Pancreas (tissue), 10 donors: ENCODE measurements at regions not wholly inside any gene's neighbourhood (a gene's known extent, or its start where the extent isn't known, plus 50 kb on each side); places are given as distances from the start of the nearest gene placed in this dataset.

ENCODE experiments used
- ATAC-seq, 4 donors: fragments of 200-7000 bp; cut with Tn5 transposase; one replicate each; pipeline versions ENCODE4 v1.8.0 to v1.9.1; 2020; ENCODE audit warnings: mild to moderate bottlenecking in 4 of 4, moderate library complexity in 4 of 4
- DNase-seq, 6 donors: peaks; one replicate each; pipeline ENCODE4 v3.0.0-alpha.2; 2020
- FAIRE-seq: peaks from 2 replicates; lab custom pipeline; 2012; peaks lifted over from hg19 to GRCh38; lab: Jason Lieb, UNC
- H3K27ac ChIP-seq, 4 donors: fragments of 200-600 bp; sonication (generic); 1 replicate in 3 of 4; 2 replicates in 1 of 4; pipeline versions ENCODE4 v1.5.0 to v1.8.0; 2020
- H3K27me3 ChIP-seq, 4 donors: fragments of 200-600 bp; one replicate each; pipeline ENCODE4 v1.8.0; 2021
- H3K36me3 ChIP-seq, 3 donors: fragments of 200-600 bp; sonication (generic) in 1 of 3; one replicate each; pipeline versions ENCODE4 v1.5.0 to v1.8.0; 2020 to 2021
- H3K4me1 ChIP-seq, 3 donors: fragments of 200-600 bp; one replicate each; pipeline ENCODE4 v1.8.0; 2021
- H3K4me3 ChIP-seq, 4 donors: fragments of 200-600 bp; sonication (generic) in 2 of 4; one replicate each; pipeline versions ENCODE4 v1.5.0 to v1.8.0; 2020 to 2021
- H3K9me3 ChIP-seq, 4 donors: fragments of 200-600 bp; one replicate each; pipeline ENCODE4 v1.8.0; 2021
- CTCF ChIP-seq, 4 donors: fragments of 200-600 bp; sonication (generic) in 3 of 4; IDR thresholded peaks; one replicate each; pipeline versions ENCODE4 v1.5.0 to v1.8.0; 2021; ENCODE audit warnings: antibody characterized with exemption in 4 of 4
- WGBS, 2 donors: extraction: QIAGEN DNeasy Blood & Tissue Kit; methylation state at CpG; one replicate each; pipeline ENCODE4 v1.1.7; 2013; 5-methylcytosine and 5-hydroxymethylcytosine counted together
- intact Hi-C, 3 donors: fragments of 100-400 bp; cut with DNase I; formaldehyde crosslinking; loops; one replicate each; pipeline versions ENCODE4 v1.11.1 to v1.14.2; 2022
- donor health status: healthy with polysubstance abuse.
- donor health status: DM: no; HTN: no; CAD: no; lungs with moderate emphysema.
- donor health status: DM: no; HTN: no; CAD: no.
- donor health status: control.
- donor health status: control.
- donor health status: Bipolar disorder and iron deficiency.
- donor health status: DM: yes; HTN: yes; CAD: no.
- donor health status: DM: no; HTN: no; CAD: no.
- donor health status: DM: no; HTN: no; CAD: no.
- donor health status: DM: yes; HTN: yes; CAD: no.

GRCh38 chr4:178081176-178081575 lies 638.9 kb upstream of the AGA start:
- Histone ChIP-seq H3K27ac (no peak overlapping the region), H3K4me1 (no peaks in the 10 kb centered on the region), H3K4me3 (no peak overlapping the region), H3K27me3 (no peaks in the 10 kb centered on the region), H3K36me3 (no peaks in the 10 kb centered on the region), H3K9me3 (no peaks in the 10 kb centered on the region)
- intact Hi-C loops, result no loop called here
- DNase-seq, result no peak
- TF ChIP-seq CTCF (IDR thresholded peaks at IDR 0.05), result no peak
- 50 to 72% methylated on average over 2 of the region's 2 CpGs for WGBS, 2 donors
- no peak for FAIRE-seq
- ATAC-seq, result no peak

- no peaks in the 10 kb centered on the region for H3K4me1 ChIP-seq
- H3K9me3 ChIP-seq, result no peaks in the 10 kb centered on the region
- H3K27me3 ChIP-seq, result no peaks in the 10 kb centered on the region
- TF ChIP-seq CTCF (IDR thresholded peaks at IDR 0.05), result no peak
- no peak overlapping the region for H3K27ac ChIP-seq
- 77 to 79% methylated on average over 3 of the region's 3 CpGs for WGBS, 2 donors
- no peaks in the 10 kb centered on the region for H3K36me3 ChIP-seq
- ATAC-seq, result no peak
- FAIRE-seq, result no peak
- DNase-seq, result no peak
- intact Hi-C loops, result no loop called here
- H3K4me3 ChIP-seq, result no peak overlapping the region
These were observed 639.7 kb upstream of the AGA start for GRCh38 chr4:178081896-178082295.

GRCh38 chr4:178082906-178083305 lies 640.7 kb upstream of the AGA start:
- H3K36me3 ChIP-seq, result no peaks in the 10 kb centered on the region
- FAIRE-seq, result no peak
- no peak for TF ChIP-seq CTCF (IDR thresholded peaks at IDR 0.05)
- no peak overlapping the region for H3K27ac ChIP-seq
- H3K4me1 ChIP-seq, result no peaks in the 10 kb centered on the region
- no peak overlapping the region for H3K4me3 ChIP-seq
- 80 to 96% methylated on average over 1 of the region's 1 CpG for WGBS, 2 donors
- intact Hi-C loops, result no loop called here
- ATAC-seq, result no peak
- H3K27me3 ChIP-seq, result no peaks in the 10 kb centered on the region
- no peak for DNase-seq
- no peaks in the 10 kb centered on the region for H3K9me3 ChIP-seq

- WGBS, 2 donors, result 83 to 97% methylated on average over 5 of the region's 5 CpGs
- intact Hi-C loops, result no loop called here
- FAIRE-seq (no peak), ATAC-seq (no peak), DNase-seq (no peak)
- Histone ChIP-seq H3K4me3 (no peak overlapping the region), H3K9me3 (no peaks in the 10 kb centered on the region), H3K27me3 (no peaks in the 10 kb centered on the region), H3K27ac (no peak overlapping the region), H3K36me3 (no peaks in the 10 kb centered on the region), H3K4me1 (no peaks in the 10 kb centered on the region)
- no peak for TF ChIP-seq CTCF (IDR thresholded peaks at IDR 0.05)
These were observed 641.7 kb upstream of the AGA start for GRCh38 chr4:178083968-178084367.

GRCh38 chr4:178086320-178086719 lies 644.1 kb upstream of the AGA start:
- H3K27ac ChIP-seq, result no peak overlapping the region
- ATAC-seq, result peak in 1 of 4 donors; percentile 47
- H3K9me3 ChIP-seq, result no peaks in the 10 kb centered on the region
- 4 to 13% methylated on average over 2 of the region's 2 CpGs for WGBS, 2 donors
- H3K4me3 ChIP-seq, result no peak overlapping the region
- intact Hi-C loops, result no loop called here
- H3K4me1 ChIP-seq, result no peaks in the 10 kb centered on the region
- no peak for DNase-seq
- H3K27me3 ChIP-seq, result no peaks in the 10 kb centered on the region
- TF ChIP-seq CTCF (IDR thresholded peaks at IDR 0.05), result no peak
- no peak for FAIRE-seq
- no peaks in the 10 kb centered on the region for H3K36me3 ChIP-seq
